Astrocyte (in vitro differentiated cells and primary cell): ENCODE measurements at regions not wholly inside any gene's neighbourhood (a gene's known extent, or its start where the extent isn't known, plus 50 kb on each side); places are given as distances from the start of the nearest gene placed in this dataset.

Source experiments
- EZH2 ChIP-seq: IDR thresholded peaks from 2 replicates; pipeline ENCODE4 v1.6.1; 2012; ENCODE audit warnings: mild to moderate bottlenecking, low read length, inconsistent platforms; ENCODE audit not compliant: insufficient read depth
- TF ChIP-seq, protein P1 (sequence below): IDR thresholded peaks from 2 replicates; pipeline ENCODE4 v1.5.1; 2011; ENCODE audit warnings: low read depth, mild to moderate bottlenecking, inconsistent platforms, low read length, moderate library complexity; ENCODE audit not compliant: insufficient read depth

- TF ChIP-seq, protein P1, sequence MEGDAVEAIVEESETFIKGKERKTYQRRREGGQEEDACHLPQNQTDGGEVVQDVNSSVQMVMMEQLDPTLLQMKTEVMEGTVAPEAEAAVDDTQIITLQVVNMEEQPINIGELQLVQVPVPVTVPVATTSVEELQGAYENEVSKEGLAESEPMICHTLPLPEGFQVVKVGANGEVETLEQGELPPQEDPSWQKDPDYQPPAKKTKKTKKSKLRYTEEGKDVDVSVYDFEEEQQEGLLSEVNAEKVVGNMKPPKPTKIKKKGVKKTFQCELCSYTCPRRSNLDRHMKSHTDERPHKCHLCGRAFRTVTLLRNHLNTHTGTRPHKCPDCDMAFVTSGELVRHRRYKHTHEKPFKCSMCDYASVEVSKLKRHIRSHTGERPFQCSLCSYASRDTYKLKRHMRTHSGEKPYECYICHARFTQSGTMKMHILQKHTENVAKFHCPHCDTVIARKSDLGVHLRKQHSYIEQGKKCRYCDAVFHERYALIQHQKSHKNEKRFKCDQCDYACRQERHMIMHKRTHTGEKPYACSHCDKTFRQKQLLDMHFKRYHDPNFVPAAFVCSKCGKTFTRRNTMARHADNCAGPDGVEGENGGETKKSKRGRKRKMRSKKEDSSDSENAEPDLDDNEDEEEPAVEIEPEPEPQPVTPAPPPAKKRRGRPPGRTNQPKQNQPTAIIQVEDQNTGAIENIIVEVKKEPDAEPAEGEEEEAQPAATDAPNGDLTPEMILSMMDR = no peak
- TF ChIP-seq EZH2 = no peak
Measured at GRCh38 chr11:69572233-69572860, 68.6 kb upstream of the CCND1 start.
